GM19099 (cell line): ENCODE measurements at regions not wholly inside any gene's neighbourhood (a gene's known extent, or its start where the extent isn't known, plus 50 kb on each side); places are given as distances from the start of the nearest gene placed in this dataset.

ENCODE experiments used
- POLR2A ChIP-seq: IDR thresholded peaks from 3 replicates; pipeline ENCODE4 v1.6.1; 2011; ENCODE audit warnings: low read depth; ENCODE audit not compliant: insufficient read length; ENCODE audit errors: extremely low read depth

GRCh38 chr7:67842571-67842970 lies 845.9 kb downstream of the TYW1 start:
- TF ChIP-seq POLR2A, result no peak

- TF ChIP-seq POLR2A, result no peak
These were observed 846.5 kb downstream of the TYW1 start for GRCh38 chr7:67843001-67843565.

- no peak for TF ChIP-seq POLR2A
These were observed 847.0 kb downstream of the TYW1 start for GRCh38 chr7:67843615-67844014.

- no peak for TF ChIP-seq POLR2A
These were observed 850.6 kb downstream of the TYW1 start for GRCh38 chr7:67847092-67847787.

- no peak for TF ChIP-seq POLR2A
These were observed 857.9 kb downstream of the TYW1 start for GRCh38 chr7:67854221-67855178.

- no peak for TF ChIP-seq POLR2A
These were observed 858.7 kb downstream of the TYW1 start for GRCh38 chr7:67855322-67855721.

- TF ChIP-seq POLR2A, result no peak
These were observed 859.4 kb downstream of the TYW1 start for GRCh38 chr7:67856046-67856445.

- TF ChIP-seq POLR2A, result no peak
These were observed 861.1 kb downstream of the TYW1 start for GRCh38 chr7:67857698-67858097.

- TF ChIP-seq POLR2A, result no peak
These were observed 862.3 kb downstream of the TYW1 start for GRCh38 chr7:67858931-67859330.

- no peak for TF ChIP-seq POLR2A
These were observed 867.3 kb downstream of the TYW1 start for GRCh38 chr7:67863911-67864310.

- no peak for TF ChIP-seq POLR2A
These were observed 869.4 kb downstream of the TYW1 start for GRCh38 chr7:67866054-67866453.

- TF ChIP-seq POLR2A, result no peak
These were observed 870.2 kb downstream of the TYW1 start for GRCh38 chr7:67866812-67867211.

GRCh38 chr7:67870396-67870795 lies 873.8 kb downstream of the TYW1 start:
- no peak for TF ChIP-seq POLR2A

- no peak for TF ChIP-seq POLR2A
These were observed 878.9 kb downstream of the TYW1 start for GRCh38 chr7:67875558-67875957.

- no peak for TF ChIP-seq POLR2A
These were observed 882.2 kb downstream of the TYW1 start for GRCh38 chr7:67878808-67879207.

GRCh38 chr7:67882843-67883242 lies 886.2 kb downstream of the TYW1 start:
- TF ChIP-seq POLR2A, result no peak

- no peak for TF ChIP-seq POLR2A
These were observed 893.7 kb downstream of the TYW1 start for GRCh38 chr7:67890316-67890715.

GRCh38 chr7:67894746-67895145 lies 898.1 kb downstream of the TYW1 start:
- no peak for TF ChIP-seq POLR2A
